Islet precursor cell (in vitro differentiated cells): ENCODE measurements at regions not wholly inside any gene's neighbourhood (a gene's known extent, or its start where the extent isn't known, plus 50 kb on each side); places are given as distances from the start of the nearest gene placed in this dataset.

ENCODE experiments used
- DNase-seq: peaks from one replicate; pipeline ENCODE4 v3.0.0-alpha.2; 2018

- no peak for DNase-seq
Observed at GRCh38 chr15:69577397-69577796, 124.8 kb downstream of the RPLP1 start.

- DNase-seq, result no peak
Observed at GRCh38 chr15:69578252-69578651, 125.6 kb downstream of the RPLP1 start.

- DNase-seq, result peak; percentile 68
Observed at GRCh38 chr15:69578787-69579583, 126.4 kb downstream of the RPLP1 start.

- DNase-seq, result no peak
Observed at GRCh38 chr15:69579950-69580618, 127.5 kb downstream of the RPLP1 start.

DNA sequence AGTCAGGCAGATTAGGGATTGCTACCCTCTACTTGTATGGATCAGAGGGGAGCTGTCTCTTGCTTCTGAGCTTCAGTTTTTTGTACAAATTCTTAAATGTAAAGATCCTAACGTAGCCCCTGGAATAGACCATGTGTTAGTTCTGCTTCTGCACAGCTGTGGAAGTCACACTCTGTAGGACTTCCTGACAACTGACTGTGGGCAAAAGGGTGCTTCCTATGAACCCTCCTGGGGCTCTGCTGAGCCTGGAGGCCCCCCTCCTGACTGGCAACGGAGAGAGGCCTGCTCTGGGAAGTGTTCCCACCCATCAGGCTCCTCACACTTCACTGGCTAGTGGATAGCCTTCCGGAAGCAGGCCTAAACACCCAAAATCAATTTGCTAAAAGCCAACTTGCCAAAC is 131.0 kb downstream of the RPLP1 start:
- DNase-seq, result no peak

GRCh38 chr15:69585937-69586336 is 133.3 kb downstream of the RPLP1 start:
- DNase-seq, result no peak

DNA sequence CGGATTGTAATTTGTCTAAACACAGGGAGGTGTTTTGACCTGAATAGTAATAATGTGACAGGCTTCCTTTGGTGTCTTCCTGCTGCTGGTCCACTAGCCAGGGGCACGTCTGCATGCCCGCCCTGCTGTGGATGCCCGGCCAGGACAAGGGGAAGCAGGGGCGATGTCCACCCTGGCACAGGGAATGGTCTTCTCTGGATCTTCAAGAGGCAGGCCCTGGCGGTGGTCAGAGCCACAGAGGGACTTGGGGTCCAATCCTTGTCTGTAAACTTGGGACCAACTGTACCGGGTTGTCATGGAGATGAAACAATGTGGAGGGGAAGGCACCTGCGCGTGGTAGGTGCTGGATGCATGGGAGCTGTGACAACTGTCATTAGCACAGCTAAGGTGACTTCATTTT is 134.1 kb downstream of the RPLP1 start:
- no peak for DNase-seq

DNA sequence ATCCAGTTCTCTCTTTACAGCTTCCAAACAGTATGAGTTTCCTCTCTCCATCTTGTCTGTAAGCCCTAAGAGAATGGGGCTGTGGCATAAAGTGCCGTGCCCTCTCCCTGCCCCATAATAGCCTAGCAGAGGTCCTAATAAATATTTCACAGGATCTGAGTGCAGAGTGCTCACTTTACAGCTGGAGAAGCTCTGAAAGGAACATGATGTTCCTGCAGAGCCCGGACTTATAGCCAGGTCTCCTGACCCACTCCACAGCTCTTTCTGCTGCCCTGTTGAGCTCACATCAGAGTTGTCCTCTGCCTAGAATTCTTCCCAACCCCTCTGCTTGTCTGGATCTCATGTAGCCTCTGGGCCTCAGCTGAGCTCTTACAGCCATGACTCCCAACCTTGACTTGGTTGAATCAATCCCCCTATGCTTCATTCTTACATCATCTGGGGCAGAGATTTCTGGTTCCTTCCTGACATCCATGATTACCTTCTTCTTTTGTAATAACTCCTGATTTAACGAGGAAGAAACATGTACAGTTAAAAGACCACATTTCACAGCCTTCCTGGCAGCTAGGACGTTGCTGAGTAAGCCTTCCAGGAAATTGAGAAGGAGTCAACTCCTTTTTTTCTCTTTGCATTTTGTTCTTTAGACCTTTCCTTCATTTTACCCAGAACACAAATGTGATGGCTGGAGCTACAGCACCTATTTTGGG is 135.3 kb downstream of the RPLP1 start:
- DNase-seq, result no peak

GRCh38 chr15:69590201-69590710 is 137.6 kb downstream of the RPLP1 start:
- DNase-seq, result no peak

GRCh38 chr15:69590932-69591524 is 138.4 kb downstream of the RPLP1 start:
- DNase-seq, result no peak

GRCh38 chr15:69591905-69592508 is 139.4 kb downstream of the RPLP1 start:
- DNase-seq, result no peak

DNA sequence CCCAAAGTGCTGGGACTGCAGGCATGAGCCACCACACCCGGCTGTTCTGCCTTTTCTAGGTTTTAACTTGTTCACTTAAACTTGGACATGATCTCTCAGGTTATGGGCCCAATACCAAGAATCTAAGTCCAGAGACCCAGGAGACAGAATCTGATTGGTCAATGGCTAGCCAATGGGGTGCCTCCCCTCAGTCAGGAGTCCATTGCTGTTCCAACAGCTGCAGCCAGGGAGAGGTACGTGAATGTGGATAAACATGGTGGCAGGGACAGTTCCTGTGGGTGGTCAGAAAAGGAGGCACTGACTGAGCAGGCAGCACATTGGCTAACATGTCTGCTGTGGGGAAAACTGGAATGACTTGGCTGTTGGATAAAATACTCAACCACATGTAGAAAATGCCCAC is 140.3 kb downstream of the RPLP1 start:
- DNase-seq, result no peak

- no peak for DNase-seq
Observed at GRCh38 chr15:69593488-69593887, 140.9 kb downstream of the RPLP1 start.

DNA sequence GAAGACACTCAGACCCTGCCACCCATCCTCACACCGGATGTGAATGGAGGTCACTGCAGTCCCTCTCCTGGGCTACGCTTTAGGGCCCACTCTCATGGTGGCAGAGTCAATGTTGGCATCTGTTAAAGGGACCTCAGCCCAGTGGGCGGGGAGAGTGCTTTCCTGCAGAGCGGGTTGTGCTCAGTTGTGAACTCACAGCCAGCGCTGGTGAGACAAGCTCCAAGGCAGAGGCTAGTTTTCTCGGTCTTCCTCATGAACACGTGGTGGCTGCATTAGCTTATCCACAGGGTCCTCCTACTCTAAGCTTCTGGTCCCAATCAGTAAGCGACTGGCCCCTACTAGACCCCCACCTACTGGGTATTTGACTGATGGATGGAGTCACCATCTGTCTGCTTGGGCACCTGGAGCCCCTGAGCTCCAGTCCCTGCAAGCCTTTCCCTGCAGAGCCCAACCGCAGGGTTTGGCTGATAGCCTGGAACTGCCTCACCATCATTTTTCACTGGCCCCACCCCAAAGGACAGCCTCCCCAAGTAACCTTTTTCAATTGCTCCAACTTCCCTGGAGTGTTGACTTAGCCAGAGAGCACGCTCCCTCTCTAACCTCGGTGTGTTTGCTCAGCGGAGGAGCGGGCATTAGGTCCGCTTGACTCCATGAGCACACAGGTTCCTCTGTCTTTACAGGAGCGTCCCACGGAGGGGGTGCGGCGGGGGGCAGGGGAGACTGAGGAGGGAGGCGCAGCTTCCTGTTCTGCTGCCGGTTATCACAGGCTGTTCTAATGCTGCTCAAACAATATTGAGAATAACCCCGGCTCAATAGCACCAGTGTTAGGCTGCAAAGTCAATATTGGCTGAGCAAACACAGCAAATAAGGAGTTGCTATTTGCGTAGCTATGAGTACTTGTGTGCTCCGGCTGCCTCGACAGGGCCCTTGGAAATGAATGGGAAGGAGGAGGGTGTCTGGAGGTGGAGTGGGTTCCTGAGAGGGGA is 141.7 kb downstream of the RPLP1 start:
- DNase-seq, result no peak

GRCh38 chr15:69595009-69595791 is 142.6 kb downstream of the RPLP1 start:
- peak; percentile 72 for DNase-seq

DNA sequence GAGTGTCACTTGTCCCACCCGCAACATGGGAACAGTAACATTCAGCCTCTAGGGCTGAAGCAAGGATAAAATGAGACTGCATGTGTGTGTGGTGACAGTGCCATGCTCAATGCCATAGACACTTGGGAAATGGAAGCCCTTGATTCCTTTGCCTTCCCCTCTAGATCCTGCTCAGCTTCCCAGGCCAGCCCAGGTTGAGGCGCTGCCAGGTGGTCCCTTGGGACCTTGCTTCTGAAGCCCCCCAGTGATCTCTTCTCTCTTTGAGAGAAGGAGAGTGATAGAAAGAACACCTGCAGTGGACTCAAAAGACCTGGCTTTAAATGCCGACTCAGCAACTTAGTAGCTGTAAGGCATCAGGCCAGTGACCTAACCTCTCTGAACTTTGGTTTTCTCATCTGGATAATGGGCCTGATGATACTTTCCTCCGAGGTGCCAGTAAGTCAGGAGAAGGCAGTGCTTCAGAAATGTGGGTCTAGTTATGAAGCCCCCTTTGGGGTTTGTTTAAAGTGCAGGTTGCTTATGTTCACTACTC is 144.5 kb downstream of the RPLP1 start:
- DNase-seq, result no peak

GRCh38 chr15:69599271-69599670 is 146.7 kb downstream of the RPLP1 start:
- no peak for DNase-seq

- DNase-seq, result no peak
Observed at GRCh38 chr15:69600556-69601085, 148.0 kb downstream of the RPLP1 start.

- DNase-seq, result no peak
Observed at GRCh38 chr15:69601711-69602504, 149.3 kb downstream of the RPLP1 start.
